ENCODE measurements at regions not wholly inside any gene's neighbourhood (a gene's known extent, or its start where the extent isn't known, plus 50 kb on each side); places are given as distances from the start of the nearest gene placed in this dataset.

DNA sequence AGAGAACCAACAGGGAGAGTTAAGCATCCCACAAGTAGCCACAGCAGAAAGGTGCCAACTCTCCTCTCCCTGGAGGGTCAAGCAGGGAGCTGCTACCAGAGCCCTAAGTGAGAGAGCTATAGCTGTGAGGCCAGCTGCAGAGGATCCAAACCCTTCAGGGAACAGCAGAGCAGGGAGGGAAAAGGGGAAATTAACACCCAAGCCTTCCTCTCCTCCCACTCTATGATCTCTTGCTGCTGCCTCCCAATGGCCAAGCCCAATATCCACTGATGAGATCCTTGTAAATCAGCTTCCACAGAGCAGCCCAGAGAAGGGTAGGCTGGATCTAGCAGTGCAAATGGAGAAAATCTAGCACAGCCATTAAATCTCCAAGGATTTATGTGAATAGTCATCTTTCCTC lies 68.2 kb upstream of the THBS1 start:
- Histone ChIP-seq H3K4me2 (ENCODE audit: low read length) (no peak overlapping the region), H3K27ac (ENCODE audit: low read length) (no peak overlapping the region), H3K9me2 (ENCODE audit: insufficient read depth, low read length) (no peaks in the 10 kb centered on the region), H3K9ac (ENCODE audit: low read length) (no peak overlapping the region), H3K4me3 (ENCODE audit: low read length) (no peak overlapping the region), H4K20me1 (ENCODE audit: insufficient read depth) (no peaks in the 10 kb centered on the region), H3K36me3 (ENCODE audit: insufficient read depth, low read length) (no peaks in the 10 kb centered on the region), H3K9me3 (ENCODE audit: low read length) (no peaks in the 10 kb centered on the region), H3K79me2 (replicated peaks; ENCODE audit: insufficient read depth, low read length) (no peaks in the 10 kb centered on the region), H3F3A (ENCODE audit: insufficient read depth, low read length, poor library complexity, severe bottlenecking) (no peaks in the 10 kb centered on the region), H3K27me3 (ENCODE audit: insufficient read depth, low read depth, low read length) (no peaks in the 10 kb centered on the region), H2AFZ (ENCODE audit: low read depth, low read length) (no peak overlapping the region)
- TF ChIP-seq RAD21 (conservative IDR thresholded peaks at IDR 0.05) (no peak), MXI1 (conservative IDR thresholded peaks at IDR 0.05; ENCODE audit: poor library complexity, severe bottlenecking) (no peak), EZH2 (IDR thresholded peaks at IDR 0.05; ENCODE audit: borderline replicate concordance, insufficient read depth, low read length, poor library complexity, severe bottlenecking) (no peak), TAF1 (IDR thresholded peaks at IDR 0.05; ENCODE audit: low read depth) (no peak), SMC3 (conservative IDR thresholded peaks at IDR 0.05; ENCODE audit: poor library complexity) (no peak), POLR2AphosphoS5 (IDR thresholded peaks at IDR 0.05) (no peak), EP300 (conservative IDR thresholded peaks at IDR 0.05; ENCODE audit: poor library complexity, severe bottlenecking) (no peak), CTCF (IDR thresholded peaks at IDR 0.05; ENCODE audit: poor library complexity, severe bottlenecking) (no peak), REST (IDR thresholded peaks at IDR 0.05; ENCODE audit: borderline replicate concordance) (no peak)

GRCh38 chr15:39513936-39514335 lies 66.9 kb upstream of the THBS1 start:
- H3K36me3 ChIP-seq (ENCODE audit: insufficient read depth, low read length), result no peaks in the 10 kb centered on the region
- H3K27ac ChIP-seq (ENCODE audit: low read length), result no peak overlapping the region
- no peak for TF ChIP-seq CTCF (IDR thresholded peaks at IDR 0.05; ENCODE audit: poor library complexity, severe bottlenecking)
- TF ChIP-seq MXI1 (conservative IDR thresholded peaks at IDR 0.05; ENCODE audit: poor library complexity, severe bottlenecking), result no peak
- no peak for TF ChIP-seq SMC3 (conservative IDR thresholded peaks at IDR 0.05; ENCODE audit: poor library complexity)
- TF ChIP-seq REST (IDR thresholded peaks at IDR 0.05; ENCODE audit: borderline replicate concordance), result no peak
- no peak for TF ChIP-seq RAD21 (conservative IDR thresholded peaks at IDR 0.05)
- TF ChIP-seq POLR2AphosphoS5 (IDR thresholded peaks at IDR 0.05), result no peak
- no peak for TF ChIP-seq TAF1 (IDR thresholded peaks at IDR 0.05; ENCODE audit: low read depth)
- no peak overlapping the region for H3K9ac ChIP-seq (ENCODE audit: low read length)
- no peak overlapping the region for H2AFZ ChIP-seq (ENCODE audit: low read depth, low read length)
- no peak overlapping the region for H3K4me3 ChIP-seq (ENCODE audit: low read length)
- H3K4me2 ChIP-seq (ENCODE audit: low read length), result no peak overlapping the region
- no peaks in the 10 kb centered on the region for H3K9me3 ChIP-seq (ENCODE audit: low read length)
- H3K79me2 ChIP-seq (replicated peaks; ENCODE audit: insufficient read depth, low read length), result no peaks in the 10 kb centered on the region
- no peaks in the 10 kb centered on the region for H3F3A ChIP-seq (ENCODE audit: insufficient read depth, low read length, poor library complexity, severe bottlenecking)
- H3K27me3 ChIP-seq (ENCODE audit: insufficient read depth, low read depth, low read length), result no peaks in the 10 kb centered on the region
- no peaks in the 10 kb centered on the region for H3K9me2 ChIP-seq (ENCODE audit: insufficient read depth, low read length)
- H4K20me1 ChIP-seq (ENCODE audit: insufficient read depth), result no peaks in the 10 kb centered on the region
